K562 (cell line): ENCODE measurements at regions not wholly inside any gene's neighbourhood (a gene's known extent, or its start where the extent isn't known, plus 50 kb on each side); places are given as distances from the start of the nearest gene placed in this dataset.

Experiments used
- ATAC-seq: fragments of 200-7000 bp; cut with Tn5 transposase; 3 replicates; pipeline ENCODE4 v1.9.1; 2020; ENCODE audit warnings: moderate library complexity
- BruUV-seq: library from RNA; stranded (reverse); fragments of 400-500 nt; replicated peaks from 2 replicates; lab custom pipeline; 2021; lab: Mats Ljungman, UMichigan
- CTCF ChIA-PET: fragments of 300-600 bp; formaldehyde crosslinking; extraction: SDS; loops from one replicate; lab custom pipeline; 2021; ENCODE audit warnings: low intra/inter-chr PET ratio; lab: Yijun Ruan, JAX
- POLR2A ChIA-PET: fragments of 300-600, 350-650 bp; sonication (Branson Sonifier 250); formaldehyde crosslinking; extraction: SDS; loops from one replicate; lab custom pipeline; 2021; ENCODE audit warnings: antibody characterized with exemption, inconsistent platforms; lab: Yijun Ruan, JAX
- DNase-seq, 4 experiments: peaks; one replicate each; pipeline versions ENCODE4 v3.0.0 to v3.0.0-alpha.2; 2011 to 2018; ENCODE audit warnings: low spot score in 3 of 4, mixed read lengths in 3 of 4; ENCODE audit errors: extremely low read depth in 1 of 4
- FAIRE-seq: peaks from 2 replicates; lab custom pipeline; 2011; peaks lifted over from hg19 to GRCh38; lab: Jason Lieb, UNC
- H2AFZ ChIP-seq: 2 replicates; pipeline ENCODE4 v1.6.0; 2011; ENCODE audit warnings: low read depth, low read length, control low read depth, inconsistent platforms
- H3K27ac ChIP-seq: fragments of 200-600 bp; 3 replicates; pipeline ENCODE4 v1.8.0; 2011; ENCODE audit warnings: low read depth, mild to moderate bottlenecking, control low read depth, inconsistent platforms, low read length, moderate library complexity, mixed read lengths; ENCODE audit errors: extremely low read depth
- H3K27me3 ChIP-seq, 2 experiments: fragments of 300-600 bp in 1 of 2; 2 replicates in 1 of 2; 3 replicates in 1 of 2; pipeline versions ENCODE4 v1.6.0 to v1.8.0; 2011; ENCODE audit warnings: inconsistent platforms in 2 of 2, low read length in 2 of 2, mild to moderate bottlenecking in 1 of 2, mixed read lengths in 1 of 2, moderate library complexity in 1 of 2; ENCODE audit not compliant: control insufficient read depth in 2 of 2, insufficient read depth in 2 of 2
- H3K36me3 ChIP-seq: fragments of 300-600 bp; 3 replicates; pipeline ENCODE4 v1.8.0; 2011; ENCODE audit warnings: mild to moderate bottlenecking, low read length, inconsistent platforms; ENCODE audit not compliant: control insufficient read depth, insufficient read depth
- H3K4me1 ChIP-seq, 2 experiments: fragments of 200-600 bp in 1 of 2; replicated peaks in 1 of 2; 2 replicates in 1 of 2; 3 replicates in 1 of 2; pipeline versions ENCODE4 v1.5.1 to v1.8.0; 2011; ENCODE audit warnings: inconsistent platforms in 2 of 2, low read length in 2 of 2, mild to moderate bottlenecking in 1 of 2, mixed read lengths in 1 of 2, moderate library complexity in 1 of 2; ENCODE audit not compliant: control insufficient read depth in 2 of 2, insufficient read depth in 2 of 2
- H3K4me2 ChIP-seq: 2 replicates; pipeline ENCODE4 v1.6.1; 2011; ENCODE audit warnings: low read length, control low read depth, inconsistent platforms, mixed read lengths; ENCODE audit not compliant: insufficient read depth
- H3K4me3 ChIP-seq: fragments of 200-600 bp; sonication (generic), shearing (Covaris generic); 2 replicates; pipeline ENCODE4 v1.5.1; 2016; ENCODE audit warnings: control low read depth, inconsistent platforms
- H3K79me2 ChIP-seq: fragments of 200-600 bp; 3 replicates; pipeline ENCODE4 v1.8.0; 2011; ENCODE audit warnings: low read length, inconsistent platforms; ENCODE audit not compliant: control insufficient read depth, insufficient read depth
- H3K9ac ChIP-seq, 2 experiments: 2 replicates each; pipeline versions ENCODE4 v1.6.0 to v1.6.1; 2011; ENCODE audit warnings: low read depth in 2 of 2, low read length in 2 of 2, control low read depth in 1 of 2, inconsistent platforms in 1 of 2, mild to moderate bottlenecking in 1 of 2, mixed read lengths in 1 of 2; ENCODE audit not compliant: insufficient read depth in 1 of 2
- H3K9me1 ChIP-seq: one replicate; pipeline ENCODE4 v1.6.0; 2011; ENCODE audit warnings: inconsistent platforms, mild to moderate bottlenecking, low read length, moderate library complexity; ENCODE audit not compliant: control insufficient read depth, insufficient read depth
- H3K9me3 ChIP-seq: replicated peaks from 2 replicates; pipeline ENCODE4 v1.5.1; 2011; ENCODE audit warnings: low read depth, low read length, inconsistent platforms; ENCODE audit not compliant: control insufficient read depth, insufficient read depth
- H4K20me1 ChIP-seq: replicated peaks from 2 replicates; pipeline ENCODE4 v1.6.1; 2011; ENCODE audit warnings: low read length, inconsistent platforms, mixed read lengths; ENCODE audit not compliant: control insufficient read depth, insufficient read depth
- CBX3 ChIP-seq, 2 experiments: IDR thresholded peaks; 1 replicate in 1 of 2; 2 replicates in 1 of 2; pipeline ENCODE4 v1.6.1; 2012; ENCODE audit warnings: inconsistent platforms in 2 of 2, low read length in 2 of 2, borderline replicate concordance in 1 of 2, control low read depth in 1 of 2
- CEBPG ChIP-seq, 3 experiments: fragments of 200-800 bp in 1 of 3; sonication (Bioruptor generic) in 1 of 3; sonication (generic) in 1 of 3; formaldehyde crosslinking in 1 of 3; IDR thresholded peaks in 2 of 3; conservative IDR thresholded peaks in 1 of 3; 2 replicates each; pipeline versions ENCODE4 v1.6.1 to v1.8.0; 2016 to 2022; ENCODE audit warnings: missing compliant biosample characterization in 2 of 3, missing genetic modification characterization in 2 of 3, mild to moderate bottlenecking in 1 of 3, missing genetic modification reagents in 1 of 3
- EHMT2 ChIP-seq: fragments of 450-650 bp; IDR thresholded peaks from 2 replicates; pipeline ENCODE4 v1.6.1; 2018; ENCODE audit warnings: antibody characterized with exemption
- EP300 ChIP-seq: IDR thresholded peaks from 2 replicates; pipeline ENCODE4 v1.6.1; 2012; ENCODE audit warnings: low read length, improper control_type of control experiment
- HEY1 ChIP-seq: fragments of 250-450 bp; sonication (Bioruptor Pico); IDR thresholded peaks from 2 replicates; pipeline ENCODE4 v1.5.0; 2020; ENCODE audit warnings: mild to moderate bottlenecking, moderate library complexity, borderline replicate concordance
- HMBOX1 ChIP-seq: sonication (generic); IDR thresholded peaks from 2 replicates; pipeline ENCODE4 v1.6.1; 2016
- IRF2 ChIP-seq: sonication (generic); formaldehyde crosslinking; IDR thresholded peaks from 2 replicates; pipeline ENCODE4 v1.8.1; 2022; ENCODE audit warnings: mild to moderate bottlenecking, missing genetic modification reagents
- NR4A1 ChIP-seq, 2 experiments: fragments of 250-450 bp in 1 of 2; fragments of 450-650 bp in 1 of 2; sonication (Bioruptor Pico) in 1 of 2; IDR thresholded peaks; 2 replicates each; pipeline versions ENCODE4 v1.4.0 to v1.6.1; 2016 to 2020; ENCODE audit warnings: mild to moderate bottlenecking in 2 of 2, missing compliant biosample characterization in 1 of 2, missing genetic modification characterization in 1 of 2, moderate library complexity in 1 of 2
- OTX1 ChIP-seq: fragments of 450-650 bp; formaldehyde crosslinking; IDR thresholded peaks from 2 replicates; pipeline ENCODE4 v1.4.0; 2022; ENCODE audit warnings: mild to moderate bottlenecking
- RBM34 ChIP-seq: fragments of 200-400 bp; formaldehyde crosslinking; IDR thresholded peaks from 2 replicates; pipeline ENCODE4 v1.6.1; 2018; ENCODE audit warnings: low read length, borderline replicate concordance; ENCODE audit not compliant: insufficient read depth
- U2AF1 ChIP-seq: fragments of 200-400 bp; formaldehyde crosslinking; optimal IDR thresholded peaks from 2 replicates; pipeline ENCODE3; 2017; ENCODE audit warnings: mild to moderate bottlenecking, low read depth, low read length, moderate library complexity
- XRCC3 ChIP-seq: fragments of 450-650 bp; IDR thresholded peaks from 2 replicates; pipeline ENCODE4 v1.6.1; 2017; ENCODE audit warnings: mild to moderate bottlenecking, moderate library complexity
- ZNF586 ChIP-seq: fragments of 450-650 bp; formaldehyde crosslinking; conservative IDR thresholded peaks from 2 replicates; pipeline ENCODE4 v1.4.0; 2020; ENCODE audit warnings: mild to moderate bottlenecking, moderate library complexity
- ZNF699 ChIP-seq: fragments of 250-450 bp; sonication (Bioruptor Pico); IDR thresholded peaks from 2 replicates; pipeline ENCODE4 v1.8.0; 2021; ENCODE audit warnings: mild to moderate bottlenecking, moderate library complexity; ENCODE audit not compliant: insufficient replicate concordance
- ZSCAN32 ChIP-seq: fragments of 450-650 bp; formaldehyde crosslinking; IDR thresholded peaks from 2 replicates; pipeline ENCODE4 v1.4.0; 2020; ENCODE audit warnings: mild to moderate bottlenecking, moderate library complexity
- WGBS: fragments of 100-300 bp; shearing (Covaris generic); methylation state at CpG from one replicate; pipeline ENCODE4 v1.1.6; 2016; ENCODE audit warnings: low coverage, mixed read lengths; ENCODE audit not compliant: insufficient coverage; ENCODE audit errors: missing lambda C conversion rate; 5-methylcytosine and 5-hydroxymethylcytosine counted together
- in situ Hi-C: fragments of 300-500 bp; cut with MboI; formaldehyde crosslinking; loops from 4 replicates; pipeline ENCODE4 v1.15.0; 2018; ENCODE audit warnings: inconsistent platforms, mixed read lengths
- intact Hi-C: fragments of 100-400 bp; cut with micrococcal nuclease; formaldehyde crosslinking; loops from 2 replicates; pipeline ENCODE4 v1.14.2; 2022
- TF ChIP-seq, protein P1 (sequence below): sonication (generic); formaldehyde crosslinking; IDR thresholded peaks from 2 replicates; pipeline ENCODE4 v1.8.1; 2022; ENCODE audit warnings: missing genetic modification reagents
- TF ChIP-seq, protein P2 (sequence below), 2 experiments: fragments of 450-650 bp in 1 of 2; sonication (generic) in 1 of 2; formaldehyde crosslinking; conservative IDR thresholded peaks; 2 replicates each; pipeline versions ENCODE4 v1.4.0 to v1.8.1; 2020 to 2022; ENCODE audit warnings: mild to moderate bottlenecking in 1 of 2, missing genetic modification reagents in 1 of 2

GRCh38 chr20:11227602-11228001, 553.8 kb upstream of the JAG1 start:
- ATAC-seq (no peak), DNase-seq (no peak), FAIRE-seq (no peak)
- H3K9me1 ChIP-seq = no peaks in the 10 kb centered on the region
- H4K20me1 ChIP-seq = no peaks in the 10 kb centered on the region
- no TSS peak for BruUV-seq
- H3K9me3 ChIP-seq = no peaks in the 10 kb centered on the region
- H3K4me1 ChIP-seq = no peaks in the 10 kb centered on the region
- WGBS = 0% methylated on average over 3 of the region's 3 CpGs
- no peak overlapping the region for H3K4me2 ChIP-seq
- H3K27ac ChIP-seq = no peak overlapping the region
- no peaks in the 10 kb centered on the region for H3K27me3 ChIP-seq
- ChIA-PET POLR2A (no interaction called here), CTCF (no interaction called here)
- no peaks in the 10 kb centered on the region for H3K36me3 ChIP-seq
- H3K4me3 ChIP-seq = no peak overlapping the region
- no peak overlapping the region for H2AFZ ChIP-seq
- in situ Hi-C loops = no loop called here
- intact Hi-C loops = no loop called here
- H3K9ac ChIP-seq = no peak overlapping the region
- H3K79me2 ChIP-seq = no peaks in the 10 kb centered on the region
- TF ChIP-seq, protein P1, sequence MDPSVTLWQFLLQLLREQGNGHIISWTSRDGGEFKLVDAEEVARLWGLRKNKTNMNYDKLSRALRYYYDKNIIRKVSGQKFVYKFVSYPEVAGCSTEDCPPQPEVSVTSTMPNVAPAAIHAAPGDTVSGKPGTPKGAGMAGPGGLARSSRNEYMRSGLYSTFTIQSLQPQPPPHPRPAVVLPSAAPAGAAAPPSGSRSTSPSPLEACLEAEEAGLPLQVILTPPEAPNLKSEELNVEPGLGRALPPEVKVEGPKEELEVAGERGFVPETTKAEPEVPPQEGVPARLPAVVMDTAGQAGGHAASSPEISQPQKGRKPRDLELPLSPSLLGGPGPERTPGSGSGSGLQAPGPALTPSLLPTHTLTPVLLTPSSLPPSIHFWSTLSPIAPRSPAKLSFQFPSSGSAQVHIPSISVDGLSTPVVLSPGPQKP (CRISPR knock-in tag) = no peak
- TF ChIP-seq ZSCAN32 (CRISPR knock-in tag) (no peak), XRCC3 (no peak), ZNF699 (no peak), U2AF1 (no peak), HEY1 (CRISPR knock-in tag) (no peak), CBX3 (IDR thresholded peaks at IDR 0.05; ENCODE audit: borderline replicate concordance in 1 of 2, low read length in 2 of 2) (no peak), EP300 (no peak), IRF2 (no peak), EHMT2 (no peak), HMBOX1 (no peak), CEBPG (CRISPR knock-in tag; IDR thresholded peaks at IDR 0.05) (no peak), CEBPG (tag; conservative IDR thresholded peaks at IDR 0.05 in 1 of 2, IDR thresholded peaks at IDR 0.05 in 1 of 2) (no peak), NR4A1 (CRISPR knock-in tag; IDR thresholded peaks at IDR 0.05) (no peak), NR4A1 (tag; IDR thresholded peaks at IDR 0.05) (no peak), OTX1 (CRISPR knock-in tag) (no peak), RBM34 (no peak), ZNF586 (no peak)
- TF ChIP-seq, protein P2, sequence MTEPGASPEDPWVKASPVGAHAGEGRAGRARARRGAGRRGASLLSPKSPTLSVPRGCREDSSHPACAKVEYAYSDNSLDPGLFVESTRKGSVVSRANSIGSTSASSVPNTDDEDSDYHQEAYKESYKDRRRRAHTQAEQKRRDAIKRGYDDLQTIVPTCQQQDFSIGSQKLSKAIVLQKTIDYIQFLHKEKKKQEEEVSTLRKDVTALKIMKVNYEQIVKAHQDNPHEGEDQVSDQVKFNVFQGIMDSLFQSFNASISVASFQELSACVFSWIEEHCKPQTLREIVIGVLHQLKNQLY (CRISPR knock-in tag; conservative IDR thresholded peaks at IDR 0.05) = no peak
